SU-DHL-6 (cell line): ENCODE measurements at regions not wholly inside any gene's neighbourhood (a gene's known extent, or its start where the extent isn't known, plus 50 kb on each side); places are given as distances from the start of the nearest gene placed in this dataset.

ENCODE experiments used
- CTCF ChIP-seq: fragments of 200-600 bp; sonication (generic); IDR thresholded peaks from one replicate; pipeline ENCODE4 v1.5.1; 2017; ENCODE audit warnings: antibody characterized with exemption, mild to moderate bottlenecking, low read length, moderate library complexity; ENCODE audit not compliant: insufficient read depth, poor library complexity, severe bottlenecking
- EZH2phosphoT487 ChIP-seq: fragments of 200-600 bp; sonication (generic), shearing (Covaris generic); conservative IDR thresholded peaks from 2 replicates; pipeline ENCODE4 v1.6.1; 2018; ENCODE audit warnings: mild to moderate bottlenecking, antibody characterized with exemption, low read length, moderate library complexity, mixed read lengths

DNA sequence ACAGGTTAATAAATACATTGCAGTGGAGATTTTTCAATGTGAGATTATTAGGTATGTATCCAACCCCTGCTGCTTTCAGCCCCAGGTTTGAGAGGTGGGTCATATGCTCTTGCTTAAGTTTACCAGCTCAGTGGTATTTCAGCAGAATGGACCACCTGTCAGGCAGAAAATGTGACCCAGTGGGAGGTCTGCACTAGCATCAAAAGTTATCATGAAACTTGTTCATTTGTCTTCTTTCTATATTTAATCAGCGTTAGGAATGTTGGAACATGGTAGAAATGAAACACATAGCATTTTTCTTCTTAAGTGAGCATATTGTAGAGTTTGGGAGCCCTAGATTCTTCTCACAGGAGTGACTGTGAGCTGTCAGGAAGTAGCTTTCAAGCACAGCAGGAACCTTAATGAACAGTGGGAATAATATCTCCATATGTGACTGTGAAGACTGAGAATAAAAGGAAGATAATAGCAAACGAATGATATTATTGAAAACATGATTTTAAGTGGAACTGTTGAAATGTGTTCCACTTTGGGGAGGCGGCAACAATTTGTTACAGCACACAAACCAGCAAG, 596.9 kb upstream of the CDH6 start:
- TF ChIP-seq CTCF (no peak), EZH2phosphoT487 (no peak)
